DOHH2 (cell line): ENCODE measurements at regions not wholly inside any gene's neighbourhood (a gene's known extent, or its start where the extent isn't known, plus 50 kb on each side); places are given as distances from the start of the nearest gene placed in this dataset.

Experiments
- EZH2phosphoT487 ChIP-seq: fragments of 200-600 bp; sonication (generic); IDR thresholded peaks from 2 replicates; pipeline ENCODE4 v1.6.1; 2017; ENCODE audit warnings: borderline replicate concordance, mild to moderate bottlenecking, antibody characterized with exemption, low read length, moderate library complexity, mixed read lengths
- TF ChIP-seq, protein P1 (sequence below): fragments of 200-600 bp; sonication (generic); IDR thresholded peaks from one replicate; pipeline ENCODE4 v1.5.1; 2014; ENCODE audit warnings: antibody characterized with exemption, mild to moderate bottlenecking, low read depth, low read length; ENCODE audit not compliant: poor library complexity, severe bottlenecking

DNA sequence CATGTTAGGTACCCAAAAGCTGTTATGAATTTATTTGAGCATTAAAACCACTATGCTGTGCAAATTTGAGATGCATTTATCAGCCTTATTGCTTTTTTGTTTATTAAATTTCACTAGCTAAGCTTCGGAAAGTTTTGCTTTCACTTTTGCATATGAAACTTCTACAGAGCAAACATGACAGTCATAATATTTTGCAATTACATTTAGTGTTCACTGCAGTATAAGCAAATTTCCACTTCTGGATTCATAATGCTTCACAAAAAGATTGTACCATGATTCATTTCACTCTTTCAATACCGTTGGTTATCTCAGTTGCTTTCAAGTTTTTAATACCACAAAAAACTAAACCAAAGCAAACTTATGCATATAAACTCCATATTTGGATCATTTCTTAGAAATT lies 228.7 kb upstream of the SLC8A1 start:
- TF ChIP-seq, protein P1, sequence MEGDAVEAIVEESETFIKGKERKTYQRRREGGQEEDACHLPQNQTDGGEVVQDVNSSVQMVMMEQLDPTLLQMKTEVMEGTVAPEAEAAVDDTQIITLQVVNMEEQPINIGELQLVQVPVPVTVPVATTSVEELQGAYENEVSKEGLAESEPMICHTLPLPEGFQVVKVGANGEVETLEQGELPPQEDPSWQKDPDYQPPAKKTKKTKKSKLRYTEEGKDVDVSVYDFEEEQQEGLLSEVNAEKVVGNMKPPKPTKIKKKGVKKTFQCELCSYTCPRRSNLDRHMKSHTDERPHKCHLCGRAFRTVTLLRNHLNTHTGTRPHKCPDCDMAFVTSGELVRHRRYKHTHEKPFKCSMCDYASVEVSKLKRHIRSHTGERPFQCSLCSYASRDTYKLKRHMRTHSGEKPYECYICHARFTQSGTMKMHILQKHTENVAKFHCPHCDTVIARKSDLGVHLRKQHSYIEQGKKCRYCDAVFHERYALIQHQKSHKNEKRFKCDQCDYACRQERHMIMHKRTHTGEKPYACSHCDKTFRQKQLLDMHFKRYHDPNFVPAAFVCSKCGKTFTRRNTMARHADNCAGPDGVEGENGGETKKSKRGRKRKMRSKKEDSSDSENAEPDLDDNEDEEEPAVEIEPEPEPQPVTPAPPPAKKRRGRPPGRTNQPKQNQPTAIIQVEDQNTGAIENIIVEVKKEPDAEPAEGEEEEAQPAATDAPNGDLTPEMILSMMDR, result no peak
- TF ChIP-seq EZH2phosphoT487, result no peak
